Activated CD8-positive, alpha-beta T cell treated with anti-CD3 and anti-CD28 coated beads for 36 hours (primary cell): ENCODE measurements at regions not wholly inside any gene's neighbourhood (a gene's known extent, or its start where the extent isn't known, plus 50 kb on each side); places are given as distances from the start of the nearest gene placed in this dataset.
"Not testable (repeated sequence)": the region's sequence is repeated elsewhere in the genome, so short reads cannot be mapped to it uniquely, and the experiment has no call there.

ENCODE experiments used
- ATAC-seq: fragments of 200-7000 bp; cut with Tn5 transposase; one replicate; pipeline ENCODE4 v1.10.0; 2021; ENCODE audit warnings: mild to moderate bottlenecking, moderate library complexity
- CTCF ChIA-PET: fragments of 350-600 bp; sonication (Branson Sonifier 250); formaldehyde crosslinking; loops from one replicate; lab custom pipeline; 2021; ENCODE audit warnings: antibody characterized with exemption; lab: Charles Lee
- POLR2A ChIA-PET: fragments of 350-600 bp; sonication (Branson Sonifier 250); formaldehyde crosslinking; loops from one replicate; lab custom pipeline; 2021; ENCODE audit warnings: antibody characterized with exemption; lab: Charles Lee
- DNase-seq: peaks from one replicate; pipeline ENCODE4 v3.0.0-alpha.2; 2020
- H3K27ac Mint-ChIP-seq: one replicate; pipeline ENCODE4 v1.8.0; 2021; ENCODE audit warnings: mild to moderate bottlenecking, mixed read lengths
- H3K27me3 Mint-ChIP-seq: one replicate; pipeline ENCODE4 v1.8.0; 2021; ENCODE audit warnings: mixed read lengths
- H3K36me3 Mint-ChIP-seq: one replicate; pipeline ENCODE4 v1.8.0; 2021; ENCODE audit warnings: low read depth, mixed read lengths
- H3K4me1 Mint-ChIP-seq: one replicate; pipeline ENCODE4 v1.8.0; 2021; ENCODE audit warnings: low read depth, mixed read lengths
- H3K4me3 Mint-ChIP-seq: one replicate; pipeline ENCODE4 v1.8.0; 2021; ENCODE audit warnings: mild to moderate bottlenecking, moderate library complexity, mixed read lengths
- H3K9me3 Mint-ChIP-seq: one replicate; pipeline ENCODE4 v1.8.0; 2021; ENCODE audit warnings: mixed read lengths
- CTCF ChIP-seq: fragments of 200-600 bp; IDR thresholded peaks from one replicate; pipeline ENCODE4 v1.8.0; 2022; ENCODE audit warnings: antibody characterized with exemption, mild to moderate bottlenecking
- intact Hi-C: fragments of 100-400 bp; cut with micrococcal nuclease; formaldehyde crosslinking; loops from one replicate; pipeline ENCODE4 v1.10.0; 2022

- H3K9me3 Mint-ChIP-seq: peaks cover 18% of the 10 kb centered on the region
Observed at GRCh38 chr16:26863931-26864330, 202.8 kb upstream of the C16orf82 start.

GRCh38 chr16:26874318-26874717 lies 192.4 kb upstream of the C16orf82 start:
- H3K27ac Mint-ChIP-seq, H3K36me3 Mint-ChIP-seq, ATAC-seq, H3K4me1 Mint-ChIP-seq, H3K9me3 Mint-ChIP-seq, CTCF ChIA-PET, DNase-seq, H3K4me3 Mint-ChIP-seq, POLR2A ChIA-PET: not testable (repeated sequence)
- intact Hi-C loops: loop anchor here (10.0 kb wide), 1 partner anchor 60 kb away; no protein-coding TSS in a partner anchor
- peaks cover 10% of the 10 kb centered on the region for H3K27me3 Mint-ChIP-seq

More at GRCh38 chr16:26863931-26864330, 202.8 kb upstream of the C16orf82 start:
- DNase-seq (no peak), ATAC-seq (no peak)
- ChIA-PET POLR2A (no interaction called here), CTCF (interaction anchor here (0.6 kb wide), 1 partner anchor 411 kb away, joined by 3 read pairs; no protein-coding TSS in a partner anchor)
- Mint-ChIP-seq H3K36me3 (no peaks in the 10 kb centered on the region), H3K4me1 (no peaks in the 10 kb centered on the region), H3K27ac (no peak overlapping the region), H3K4me3 (no peak overlapping the region), H3K27me3 (peaks cover 5% of the 10 kb centered on the region)
- no peak for TF ChIP-seq CTCF
- intact Hi-C loops: no loop called here

- Mint-ChIP-seq H3K9me3 (no peaks in the 10 kb centered on the region), H3K27ac (no peak overlapping the region)
- CTCF ChIA-PET: no interaction called here
Observed at GRCh38 chr16:26877421-26877820, 189.3 kb upstream of the C16orf82 start.

GRCh38 chr16:26885674-26886073 lies 181.1 kb upstream of the C16orf82 start:
- no peak overlapping the region for H3K4me3 Mint-ChIP-seq
- peaks cover 4% of the 10 kb centered on the region for H3K9me3 Mint-ChIP-seq
- no peak for TF ChIP-seq CTCF
- ChIA-PET CTCF (no interaction called here), POLR2A (no interaction called here)
- no peak for DNase-seq
- no peaks in the 10 kb centered on the region for H3K36me3 Mint-ChIP-seq
- H3K4me1 Mint-ChIP-seq: no peaks in the 10 kb centered on the region
- intact Hi-C loops: no loop called here
- no peak overlapping the region for H3K27ac Mint-ChIP-seq
- H3K27me3 Mint-ChIP-seq: peaks cover 17% of the 10 kb centered on the region
- no peak for ATAC-seq

More at GRCh38 chr16:26877421-26877820, 189.3 kb upstream of the C16orf82 start:
- POLR2A ChIA-PET: no interaction called here
- no peaks in the 10 kb centered on the region for H3K4me1 Mint-ChIP-seq
- H3K4me3 Mint-ChIP-seq: no peak overlapping the region
- ATAC-seq: no peak
- H3K27me3 Mint-ChIP-seq: peaks cover 14% of the 10 kb centered on the region
- no peaks in the 10 kb centered on the region for H3K36me3 Mint-ChIP-seq
- DNase-seq: no peak
- no peak for TF ChIP-seq CTCF
- intact Hi-C loops: loop anchor here (10.0 kb wide), 1 partner anchor 57 kb away; no protein-coding TSS in a partner anchor

GRCh38 chr16:26889740-26890139 lies 177.0 kb upstream of the C16orf82 start:
- ChIA-PET POLR2A (no interaction called here), CTCF (no interaction called here)
- Mint-ChIP-seq H3K36me3 (no peaks in the 10 kb centered on the region), H3K4me3 (no peak overlapping the region), H3K27me3 (peaks cover 11% of the 10 kb centered on the region), H3K4me1 (no peaks in the 10 kb centered on the region), H3K27ac (no peak overlapping the region), H3K9me3 (peaks cover 1% of the 10 kb centered on the region)
- ATAC-seq: no peak
- no peak for DNase-seq
- intact Hi-C loops: no loop called here
- no peak for TF ChIP-seq CTCF
